ENCODE measurements at regions not wholly inside any gene's neighbourhood (a gene's known extent, or its start where the extent isn't known, plus 50 kb on each side); places are given as distances from the start of the nearest gene placed in this dataset.

- TF ChIP-seq CTCF (IDR thresholded peaks at IDR 0.05) (no peak), POLR2A (IDR thresholded peaks at IDR 0.05) (no peak), EP300 (IDR thresholded peaks at IDR 0.05) (no peak)
These were observed 151.8 kb upstream of the SOX14 start for GRCh38 chr3:137612291-137612690.

All from upper lobe of left lung (tissue), 4 donors.